ENCODE measurements at regions not wholly inside any gene's neighbourhood (a gene's known extent, or its start where the extent isn't known, plus 50 kb on each side); places are given as distances from the start of the nearest gene placed in this dataset.

- TF ChIP-seq, protein P1, sequence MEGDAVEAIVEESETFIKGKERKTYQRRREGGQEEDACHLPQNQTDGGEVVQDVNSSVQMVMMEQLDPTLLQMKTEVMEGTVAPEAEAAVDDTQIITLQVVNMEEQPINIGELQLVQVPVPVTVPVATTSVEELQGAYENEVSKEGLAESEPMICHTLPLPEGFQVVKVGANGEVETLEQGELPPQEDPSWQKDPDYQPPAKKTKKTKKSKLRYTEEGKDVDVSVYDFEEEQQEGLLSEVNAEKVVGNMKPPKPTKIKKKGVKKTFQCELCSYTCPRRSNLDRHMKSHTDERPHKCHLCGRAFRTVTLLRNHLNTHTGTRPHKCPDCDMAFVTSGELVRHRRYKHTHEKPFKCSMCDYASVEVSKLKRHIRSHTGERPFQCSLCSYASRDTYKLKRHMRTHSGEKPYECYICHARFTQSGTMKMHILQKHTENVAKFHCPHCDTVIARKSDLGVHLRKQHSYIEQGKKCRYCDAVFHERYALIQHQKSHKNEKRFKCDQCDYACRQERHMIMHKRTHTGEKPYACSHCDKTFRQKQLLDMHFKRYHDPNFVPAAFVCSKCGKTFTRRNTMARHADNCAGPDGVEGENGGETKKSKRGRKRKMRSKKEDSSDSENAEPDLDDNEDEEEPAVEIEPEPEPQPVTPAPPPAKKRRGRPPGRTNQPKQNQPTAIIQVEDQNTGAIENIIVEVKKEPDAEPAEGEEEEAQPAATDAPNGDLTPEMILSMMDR (IDR thresholded peaks at IDR 0.05), result no peak
- no peak for TF ChIP-seq EZH2 (IDR thresholded peaks at IDR 0.05; ENCODE audit: borderline replicate concordance, insufficient read depth, low read depth, low read length, poor library complexity, severe bottlenecking)
Observed at GRCh38 chr12:116400636-116401372, 123.3 kb upstream of the MED13L start.

Data from B cell (primary cell).